GM18867 (cell line): ENCODE measurements at regions not wholly inside any gene's neighbourhood (a gene's known extent, or its start where the extent isn't known, plus 50 kb on each side); places are given as distances from the start of the nearest gene placed in this dataset.
"Not testable (repeated sequence)": the region's sequence is repeated elsewhere in the genome, so short reads cannot be mapped to it uniquely, and the experiment has no call there.

Experiments used
- ATAC-seq: cut with Tn5 transposase; IDR thresholded peaks from one replicate; pipeline ENCODE4 v1.9.1; 2021; ENCODE audit warnings: mild to moderate bottlenecking, moderate library complexity; ENCODE audit not compliant: unreplicated experiment

DNA sequence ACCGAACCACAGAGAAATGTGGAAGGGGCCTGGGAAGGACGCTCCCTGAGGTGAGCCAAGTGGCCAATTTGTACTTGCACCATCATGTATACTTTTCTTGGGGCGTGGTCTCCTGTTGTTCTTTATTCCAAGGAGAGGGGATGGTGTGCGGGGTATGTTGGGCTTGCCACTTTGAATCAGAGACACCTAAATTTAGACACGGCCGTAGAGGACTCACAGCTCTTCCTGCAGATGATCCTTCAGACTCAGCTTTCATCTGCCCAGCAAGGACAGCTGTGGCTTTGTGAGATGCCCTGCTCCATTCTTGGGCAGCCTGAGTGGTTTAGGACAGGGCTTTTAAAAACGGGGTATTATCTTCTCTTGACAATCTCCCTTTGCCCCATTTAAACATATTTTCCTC, 473.2 kb downstream of the REEP3 start:
- ATAC-seq = no peak

DNA sequence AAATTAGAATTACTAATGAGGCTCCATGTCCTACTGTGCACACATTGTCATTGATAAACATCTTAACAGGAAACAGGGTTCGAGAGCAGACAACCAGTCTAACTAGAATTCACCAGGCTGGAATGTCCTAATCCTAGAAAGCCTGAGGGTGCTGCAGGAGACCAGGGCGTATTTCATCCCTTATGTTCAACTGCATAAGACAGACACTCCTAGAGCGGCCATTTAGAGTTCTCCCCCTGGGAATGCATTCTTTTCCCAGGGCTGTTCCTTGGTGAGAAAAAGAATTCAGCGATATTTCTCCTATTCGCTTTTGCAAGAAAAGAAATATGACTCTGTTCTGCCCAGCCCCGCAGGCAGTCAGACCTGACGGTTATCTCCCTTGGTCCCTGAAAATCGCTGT, 486.0 kb downstream of the REEP3 start:
- no peak for ATAC-seq

DNA sequence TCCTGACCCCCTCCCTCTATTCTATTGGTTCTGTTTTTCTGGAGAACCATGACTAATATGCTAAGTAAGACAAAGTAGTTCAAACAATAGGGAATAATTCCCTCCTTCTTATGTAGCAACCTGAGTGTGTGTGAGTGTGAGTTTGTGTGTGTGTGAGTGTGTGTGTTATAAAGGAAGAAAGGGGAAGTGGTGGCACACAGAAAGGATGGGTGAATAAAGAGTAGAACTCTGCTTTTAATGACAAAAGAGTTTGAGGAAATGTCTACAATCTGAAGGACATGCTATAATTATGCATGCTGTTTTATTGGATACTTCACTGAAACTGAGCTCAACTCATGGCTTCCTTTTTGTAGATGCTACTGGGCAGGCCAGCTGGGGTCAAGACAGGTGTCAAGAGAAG, 489.5 kb downstream of the REEP3 start:
- ATAC-seq = no peak

DNA sequence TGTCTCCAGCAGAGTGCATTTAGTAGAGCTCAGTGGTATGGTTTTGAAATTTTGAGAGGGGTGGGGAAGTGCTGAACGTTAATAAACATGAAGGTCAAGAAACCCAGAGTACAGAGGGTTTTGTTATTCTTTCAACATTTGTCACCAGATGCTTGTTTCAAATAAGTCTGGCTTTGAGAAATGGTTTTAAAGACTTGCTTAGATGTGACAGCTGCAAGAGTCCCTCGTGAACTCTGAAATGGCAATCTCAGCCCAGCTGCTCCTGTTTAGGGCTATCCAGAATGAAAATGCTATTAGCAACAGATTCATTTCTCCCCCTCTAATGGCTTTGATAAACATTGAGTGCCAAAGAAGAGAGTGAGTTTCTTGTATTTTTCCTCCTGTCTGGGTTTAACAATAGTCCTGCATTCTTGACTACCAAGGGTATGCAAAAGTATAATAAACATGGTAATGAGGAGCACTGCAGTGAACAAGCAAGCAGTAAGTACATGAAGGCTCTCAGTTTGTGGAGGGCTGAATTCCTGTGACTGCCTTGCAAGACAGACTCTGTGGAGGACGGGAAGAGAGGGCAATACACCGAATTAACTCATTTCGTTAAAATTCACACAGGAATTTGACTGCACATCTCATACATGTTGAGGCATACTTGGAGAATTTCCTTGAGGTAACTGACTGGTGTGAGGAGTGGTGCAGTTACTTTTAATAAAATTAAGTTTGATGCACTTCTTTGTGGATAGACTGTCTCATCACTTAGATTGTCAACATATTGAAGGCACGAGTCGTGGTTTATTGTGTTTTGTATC, 490.9 kb downstream of the REEP3 start:
- no peak for ATAC-seq

DNA sequence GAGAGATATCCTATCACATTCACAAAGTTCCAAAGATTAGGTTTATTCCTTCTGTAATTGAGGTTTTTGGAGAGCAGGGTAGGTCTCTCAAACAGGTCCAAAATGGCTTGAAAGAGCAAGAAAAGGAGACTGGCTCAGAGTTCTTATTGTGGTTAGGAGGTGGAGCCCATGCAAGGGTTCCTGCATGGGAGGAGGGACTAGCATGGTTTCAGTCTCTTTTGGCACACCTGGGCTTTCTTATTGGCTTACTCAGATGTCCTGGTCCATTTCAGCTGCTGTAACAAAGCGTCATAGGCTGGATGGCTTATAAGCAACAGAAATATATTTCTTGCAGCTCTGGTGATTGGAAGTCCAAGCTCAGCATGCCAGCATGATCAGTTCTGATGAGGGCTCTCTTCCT, 493.1 kb downstream of the REEP3 start:
- peak; percentile 42 for ATAC-seq

DNA sequence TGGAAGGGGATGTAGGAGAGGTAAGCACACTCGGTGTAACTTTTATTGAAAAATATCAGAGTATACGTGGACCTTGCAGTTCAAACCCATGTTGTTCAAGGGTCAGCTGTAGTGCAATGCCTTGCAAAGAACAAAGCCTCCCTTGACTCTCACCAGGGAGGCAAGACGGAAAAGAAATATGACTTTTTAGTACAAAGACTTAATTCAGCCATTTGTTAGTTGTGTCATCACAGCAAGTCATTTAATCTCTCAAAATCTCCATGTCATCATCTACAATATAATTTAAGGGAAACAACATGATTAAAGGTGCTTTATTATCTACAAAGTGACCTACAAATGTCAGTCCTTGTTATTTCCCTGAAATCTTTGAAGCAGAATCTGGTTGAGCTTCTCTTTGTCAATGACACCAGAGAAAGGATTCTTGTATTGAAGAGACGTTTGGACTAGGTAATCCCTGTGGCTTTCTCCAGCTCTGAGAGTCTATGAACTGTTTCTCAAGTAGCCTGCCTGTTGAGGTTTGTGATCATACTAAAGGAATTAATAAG, 502.8 kb downstream of the REEP3 start:
- ATAC-seq = no peak

DNA sequence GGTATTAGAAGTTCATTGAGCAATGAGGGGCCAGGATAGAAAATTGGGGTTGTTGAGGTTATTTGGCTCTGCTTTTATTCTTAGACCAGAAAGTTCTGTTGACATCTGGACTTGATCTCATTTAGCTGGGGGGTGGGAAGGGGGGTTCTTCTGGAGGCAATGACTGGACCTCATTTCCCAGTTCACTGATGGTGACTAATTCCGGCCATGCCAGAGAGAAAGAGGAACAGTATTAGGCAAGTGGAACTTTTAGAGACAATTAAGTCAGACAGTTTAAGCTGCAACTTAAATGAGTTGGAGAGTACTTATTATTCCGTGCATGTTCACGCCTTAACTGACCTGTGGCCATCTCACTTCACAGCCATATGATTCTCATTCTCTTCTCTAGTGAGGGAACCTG, 512.5 kb downstream of the REEP3 start:
- ATAC-seq = no peak

DNA sequence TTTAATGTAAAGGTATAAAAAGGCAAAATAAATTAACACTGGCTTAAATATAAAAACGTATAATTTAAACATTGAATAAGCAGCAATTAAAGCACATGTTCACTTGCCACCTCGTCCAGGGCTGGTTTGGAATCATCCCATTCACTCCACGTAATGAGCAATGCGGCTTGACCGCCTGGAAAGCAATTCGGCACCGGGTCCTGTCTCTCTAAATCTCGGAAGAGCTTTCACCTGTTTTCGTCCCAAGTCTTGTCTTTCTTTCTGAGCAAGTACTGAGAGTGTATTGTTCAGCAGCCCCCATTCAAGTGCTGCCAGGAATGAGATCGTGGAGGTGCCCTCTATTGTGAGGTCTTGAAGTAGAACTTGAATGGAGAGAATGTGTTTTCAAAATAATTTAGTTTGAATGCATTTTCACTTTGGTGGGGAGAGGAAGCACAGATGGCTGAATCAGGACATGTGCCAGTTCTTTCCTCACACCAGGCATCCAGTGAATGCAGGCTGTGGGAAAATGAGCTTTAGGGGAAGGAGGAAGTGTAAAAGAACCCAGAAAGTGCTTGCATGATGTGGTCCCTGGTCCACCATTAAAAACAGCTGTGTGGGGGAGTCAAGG, 515.2 kb downstream of the REEP3 start:
- no peak for ATAC-seq

DNA sequence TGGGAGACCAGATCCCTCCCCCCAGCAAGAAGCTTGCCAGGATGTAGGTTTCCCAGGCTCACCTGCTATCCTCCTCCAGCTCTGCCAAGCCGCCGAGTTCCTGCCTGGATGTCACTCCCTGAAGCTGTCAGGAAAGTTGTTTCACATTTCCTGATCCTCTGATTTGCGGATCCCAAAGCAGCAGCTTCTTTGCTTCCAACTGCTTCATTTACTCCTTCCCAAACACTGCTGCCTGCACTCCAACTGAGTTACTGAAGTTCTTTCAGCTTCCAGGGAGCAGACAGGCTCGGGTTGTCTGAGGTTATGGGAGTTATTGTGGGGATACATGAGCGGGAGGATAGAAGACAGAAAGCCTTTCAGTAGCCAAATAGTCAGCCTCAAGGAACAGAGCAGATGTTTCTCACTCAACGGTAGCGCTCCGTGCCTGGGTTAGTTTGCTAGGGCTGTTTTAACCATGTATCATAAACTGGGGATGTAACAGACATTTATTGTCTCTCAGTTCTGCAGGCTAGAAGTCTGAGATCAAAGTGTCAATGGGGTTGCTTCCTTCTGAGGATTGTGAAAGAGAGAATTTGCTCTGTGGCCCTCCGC, 516.0 kb downstream of the REEP3 start:
- ATAC-seq = no peak

DNA sequence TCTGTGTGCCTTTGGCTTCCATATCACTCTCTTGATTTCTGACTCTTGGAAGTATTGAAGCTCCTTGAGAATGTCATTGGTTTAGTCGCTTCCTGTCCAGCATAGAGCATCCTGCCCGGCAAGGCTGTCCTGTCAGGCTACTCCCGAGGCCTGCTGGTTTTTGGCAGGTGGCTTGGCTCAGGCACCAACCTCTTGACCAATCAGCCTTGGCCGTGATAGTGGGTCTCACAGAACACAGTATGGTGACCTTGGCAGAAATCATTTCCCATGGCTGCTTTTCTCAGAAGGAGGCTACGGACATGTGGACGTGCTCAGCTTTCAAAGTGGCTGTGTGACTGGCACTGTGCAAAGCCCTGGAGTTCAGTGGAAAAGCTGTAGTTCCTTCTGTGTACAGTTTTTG, 516.9 kb downstream of the REEP3 start:
- no peak for ATAC-seq

DNA sequence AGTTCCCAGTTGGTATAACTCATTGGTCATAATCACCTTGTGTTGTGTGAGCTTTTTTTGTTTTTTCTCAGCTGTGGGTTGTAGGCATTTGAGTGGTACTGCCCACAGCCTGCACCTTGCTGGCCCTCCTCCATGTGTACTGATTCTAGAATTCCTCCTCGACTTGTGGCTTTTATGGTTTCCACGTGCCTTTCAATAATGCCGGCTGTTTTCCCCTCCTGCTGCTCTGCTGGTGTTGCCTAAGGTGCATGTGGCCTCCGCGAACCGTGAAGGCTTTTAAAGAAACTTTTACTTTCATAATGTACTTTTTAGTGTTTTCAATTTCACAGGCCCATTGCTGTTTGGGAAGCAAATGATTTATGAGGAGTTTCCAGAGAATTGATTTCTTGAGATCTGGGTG, 518.0 kb downstream of the REEP3 start:
- ATAC-seq = no peak

DNA sequence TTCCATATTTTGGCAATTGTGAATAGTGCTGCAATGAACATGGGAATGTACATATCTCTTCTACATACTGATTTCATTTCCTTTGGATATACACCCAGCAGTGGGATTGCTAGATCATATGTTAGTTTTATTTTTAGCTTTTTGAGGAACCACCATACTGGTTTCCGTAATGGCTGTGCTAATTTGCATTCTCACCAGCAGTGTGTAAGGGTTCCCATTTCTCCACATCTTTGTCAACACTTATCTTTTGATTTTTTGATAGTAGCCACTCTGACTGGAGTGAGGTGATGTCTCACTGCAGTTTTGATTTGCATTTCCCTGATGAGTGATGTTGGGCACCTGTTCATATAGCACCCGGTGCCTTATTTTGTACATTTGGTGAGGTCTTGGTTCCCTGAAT, 519.6 kb downstream of the REEP3 start:
- ATAC-seq = peak; percentile 18

DNA sequence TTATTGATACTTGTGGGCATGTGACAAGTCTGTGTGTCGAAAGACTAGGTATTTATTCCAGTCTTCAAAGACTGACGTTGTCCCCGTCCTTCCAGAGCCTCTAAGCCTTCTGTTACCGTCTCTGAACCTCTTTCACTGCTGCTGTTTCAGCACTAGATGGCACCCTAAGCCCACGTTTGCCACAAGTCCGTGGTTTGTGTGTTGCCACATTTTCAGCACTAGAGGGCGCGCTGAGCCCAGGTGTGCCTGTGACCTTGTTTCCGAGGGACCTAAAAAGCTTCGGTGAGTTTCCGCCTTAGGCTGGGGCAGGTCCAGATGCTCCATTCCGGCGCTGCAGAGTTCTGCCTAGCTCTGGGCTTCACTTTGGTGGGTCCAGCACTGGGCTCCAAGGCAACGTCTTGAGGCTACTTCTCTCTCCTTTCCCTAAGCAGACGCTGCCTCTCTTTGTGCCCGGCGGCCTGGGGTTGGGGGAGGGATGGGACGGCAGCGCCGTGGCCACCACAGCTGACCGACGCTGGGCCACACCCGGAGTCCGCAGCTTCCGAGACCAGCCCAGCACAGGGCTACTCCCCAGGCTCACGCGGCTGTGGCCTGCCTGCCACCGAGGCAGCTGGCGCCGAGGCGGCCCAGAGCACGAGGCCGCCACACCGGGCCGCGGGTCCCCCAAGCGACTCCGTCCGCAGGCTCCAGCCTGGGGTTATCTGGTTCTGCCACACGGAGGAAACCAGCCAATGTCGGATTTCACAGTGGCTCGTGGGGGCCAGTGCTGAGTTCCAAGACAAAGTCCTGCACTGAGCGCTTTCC, 520.2 kb downstream of the REEP3 start:
- ATAC-seq = peak; percentile 93

DNA sequence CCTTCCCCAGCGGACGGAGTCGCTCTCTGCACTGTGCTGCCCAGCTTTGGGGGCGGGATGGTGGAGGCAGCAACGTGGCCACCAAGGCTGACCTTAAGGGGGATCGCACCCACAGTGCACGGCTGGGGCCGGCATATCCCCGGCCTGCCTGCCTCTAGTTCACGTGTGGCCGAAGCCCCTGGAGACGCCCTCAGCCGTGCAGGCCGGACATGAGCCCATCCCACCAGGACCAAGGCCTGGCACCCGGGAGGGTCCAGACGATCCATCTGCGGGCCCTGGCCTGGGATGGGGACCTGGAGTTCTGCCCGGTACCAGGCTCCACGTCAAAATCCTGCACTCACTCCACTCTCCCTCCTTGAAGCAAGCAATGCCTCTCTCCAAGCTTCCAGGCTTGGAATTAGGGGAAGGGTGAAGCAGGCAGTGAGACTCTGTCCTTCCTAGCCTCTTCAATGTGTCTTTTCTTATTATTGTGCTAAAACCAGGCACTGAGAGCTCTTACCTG, 520.8 kb downstream of the REEP3 start:
- ATAC-seq = no peak

DNA sequence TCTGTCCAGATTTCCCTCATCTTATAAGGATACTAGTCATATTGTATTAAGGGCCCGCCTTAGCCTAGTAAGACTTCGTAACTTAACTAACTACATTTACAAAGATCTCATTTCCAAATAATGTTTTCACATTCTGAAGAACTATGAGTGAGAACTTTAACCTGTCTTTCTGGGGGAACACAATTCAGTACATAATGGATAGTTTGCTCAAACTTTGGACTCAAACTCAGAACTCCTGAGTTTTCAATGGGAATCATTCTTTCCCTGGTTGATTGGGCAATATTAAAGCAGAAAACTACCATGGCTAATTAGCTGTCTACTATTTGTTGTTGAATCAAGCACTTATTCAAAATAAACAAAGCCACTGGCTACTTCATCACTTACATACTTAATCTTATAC, 522.9 kb downstream of the REEP3 start:
- ATAC-seq = no peak

DNA sequence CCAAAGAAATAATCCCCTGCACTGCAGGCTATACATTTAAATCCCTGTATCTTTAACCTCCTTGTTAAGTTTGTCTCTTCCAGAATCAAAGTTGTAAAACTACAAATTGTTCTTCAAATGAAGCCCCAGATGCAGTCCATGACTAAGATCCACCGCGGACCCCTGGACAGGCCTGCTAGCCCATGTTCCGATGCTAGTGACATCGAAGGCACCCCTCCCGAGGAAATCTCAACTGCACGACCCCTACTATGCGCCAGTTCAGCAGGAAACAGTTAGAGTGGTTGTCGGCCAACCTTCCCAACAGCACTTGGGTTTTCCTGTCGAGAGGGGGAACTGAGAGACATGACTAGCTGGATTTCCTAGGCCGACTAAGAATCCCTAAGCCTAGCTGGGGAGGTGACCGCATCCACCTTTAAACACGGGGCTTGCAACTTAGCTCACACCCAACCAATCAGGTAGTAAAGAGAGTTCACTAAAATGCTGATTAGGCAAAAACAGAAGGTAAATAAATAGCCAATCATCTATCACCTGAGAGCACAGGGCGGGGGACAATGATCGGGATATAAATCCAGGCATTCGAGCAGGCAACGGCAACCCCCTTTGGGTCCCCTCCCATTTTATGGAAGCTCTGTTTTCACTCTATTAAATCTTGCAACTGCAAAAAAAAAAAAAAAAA, 523.9 kb downstream of the REEP3 start:
- ATAC-seq = not testable (repeated sequence)

DNA sequence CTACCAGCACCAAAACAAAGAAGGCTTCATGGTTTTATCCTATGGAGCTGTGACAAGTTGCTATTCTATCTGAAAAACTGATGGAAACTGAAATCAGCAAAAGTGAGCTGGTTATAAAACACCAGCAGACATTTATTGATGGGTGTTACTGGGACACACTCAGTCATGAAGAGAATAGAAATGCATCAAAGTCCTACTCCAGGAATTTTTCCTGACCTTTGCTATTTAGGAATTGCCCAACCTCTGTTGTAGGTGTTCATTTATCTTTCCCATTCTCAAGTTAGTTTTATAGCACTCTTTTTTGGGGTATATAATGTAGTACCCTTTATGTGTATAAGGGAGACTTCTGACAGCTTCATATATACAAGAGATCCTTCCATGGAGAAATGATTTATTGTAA, 533.2 kb downstream of the REEP3 start:
- ATAC-seq = no peak

DNA sequence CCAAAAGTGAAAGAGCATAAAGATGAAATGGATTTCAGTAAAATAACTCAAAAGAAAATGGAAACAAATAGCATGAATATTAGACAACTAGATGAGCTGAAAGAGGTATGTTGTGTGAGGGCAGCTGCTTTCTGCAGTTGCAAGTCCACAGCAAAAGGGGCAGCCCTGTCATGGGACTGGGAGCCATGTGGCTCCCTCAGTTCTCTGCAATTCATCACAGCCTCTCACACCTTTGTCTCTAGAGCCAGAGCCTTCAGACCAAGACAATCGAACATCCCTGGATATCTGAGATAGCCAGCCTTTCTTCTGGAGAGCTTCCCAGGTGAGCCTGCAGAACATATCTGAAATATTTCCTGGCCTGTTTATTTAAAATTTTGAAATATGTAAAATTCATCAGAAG, 538.7 kb downstream of the REEP3 start:
- no peak for ATAC-seq

DNA sequence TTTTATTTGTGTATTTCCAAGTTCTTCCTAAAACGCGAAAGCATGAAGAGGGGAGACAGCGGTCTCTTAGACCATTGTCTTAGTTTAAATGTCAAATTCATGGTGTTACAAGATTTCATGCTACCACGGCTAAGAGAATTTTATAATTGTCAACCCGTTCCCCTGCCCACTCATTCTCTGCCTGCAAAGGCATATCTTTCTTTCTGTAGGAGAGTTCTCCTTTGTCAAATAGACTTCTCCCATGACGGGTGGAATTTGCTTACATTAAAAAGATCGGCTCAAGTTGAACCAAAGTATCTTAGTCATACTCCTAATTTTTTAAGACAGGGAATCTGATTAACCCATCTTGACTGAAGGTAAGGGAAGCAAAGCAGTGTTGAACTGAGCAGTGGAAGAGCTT, 539.2 kb downstream of the REEP3 start:
- no peak for ATAC-seq

DNA sequence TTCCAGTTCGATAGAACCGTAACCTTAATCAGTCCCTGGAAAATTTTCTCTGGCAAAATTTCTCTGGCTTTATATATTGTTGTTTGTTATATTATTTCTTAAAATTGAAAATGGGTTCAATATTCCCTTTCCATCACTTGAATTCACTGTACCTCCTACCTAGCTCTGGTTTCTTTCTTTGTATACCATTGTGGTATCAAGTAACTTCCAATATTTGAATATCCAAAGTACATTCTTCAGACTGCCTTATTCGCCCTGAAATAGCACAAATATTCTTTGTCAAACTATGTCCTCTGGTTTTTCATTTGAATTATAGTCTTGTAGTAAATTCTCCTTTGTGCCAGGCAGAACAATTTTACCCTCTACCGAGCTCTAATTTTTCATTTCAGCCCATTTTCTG, 541.6 kb downstream of the REEP3 start:
- ATAC-seq = no peak
